Stimulated activated CD4-positive, alpha-beta T cell treated with anti-CD3 and anti-CD28 coated beads, Interleukin-15, amount 100 ng/mL, for 24 hours (primary cell): ENCODE measurements at regions not wholly inside any gene's neighbourhood (a gene's known extent, or its start where the extent isn't known, plus 50 kb on each side); places are given as distances from the start of the nearest gene placed in this dataset.
"Not testable (repeated sequence)": the region's sequence is repeated elsewhere in the genome, so short reads cannot be mapped to it uniquely, and the experiment has no call there.

Experiments
- DNase-seq: peaks from one replicate; pipeline ENCODE4 v3.0.0-alpha.2; 2020

- no peak for DNase-seq
Observed at GRCh38 chr3:124322966-124323365, 331.0 kb upstream of the ROPN1 start.

- no peak for DNase-seq
Observed at GRCh38 chr3:124325248-124325647, 333.3 kb upstream of the ROPN1 start.

GRCh38 chr3:124329723-124330122, 337.8 kb upstream of the ROPN1 start:
- DNase-seq = no peak

GRCh38 chr3:124333931-124334640, 342.2 kb upstream of the ROPN1 start:
- no peak for DNase-seq

GRCh38 chr3:124336067-124336656, 344.2 kb upstream of the ROPN1 start:
- no peak for DNase-seq

GRCh38 chr3:124345845-124346244, 353.9 kb upstream of the ROPN1 start:
- DNase-seq = no peak

- no peak for DNase-seq
Observed at GRCh38 chr3:124346487-124346886, 354.6 kb upstream of the ROPN1 start.

GRCh38 chr3:124347418-124347817, 355.5 kb upstream of the ROPN1 start:
- no peak for DNase-seq

GRCh38 chr3:124348555-124348954, 356.6 kb upstream of the ROPN1 start:
- not testable (repeated sequence) for DNase-seq

GRCh38 chr3:124351430-124352148, 359.7 kb upstream of the ROPN1 start:
- DNase-seq = no peak

- no peak for DNase-seq
Observed at GRCh38 chr3:124352149-124352539, 360.2 kb upstream of the ROPN1 start.

- DNase-seq = no peak
Observed at GRCh38 chr3:124353691-124354090, 361.8 kb upstream of the ROPN1 start.

- DNase-seq = no peak
Observed at GRCh38 chr3:124354150-124354549, 362.2 kb upstream of the ROPN1 start.

GRCh38 chr3:124358156-124358555, 366.2 kb upstream of the ROPN1 start:
- no peak for DNase-seq

GRCh38 chr3:124360155-124360554, 368.2 kb upstream of the ROPN1 start:
- no peak for DNase-seq

- DNase-seq = no peak
Observed at GRCh38 chr3:124360563-124360962, 368.6 kb upstream of the ROPN1 start.

- no peak for DNase-seq
Observed at GRCh38 chr3:124361566-124361965, 368.7 kb upstream of the UMPS start.

GRCh38 chr3:124362455-124362854, 367.8 kb upstream of the UMPS start:
- DNase-seq = no peak

- DNase-seq = no peak
Observed at GRCh38 chr3:124363476-124363875, 366.8 kb upstream of the UMPS start.

- DNase-seq = no peak
Observed at GRCh38 chr3:124364317-124365020, 365.8 kb upstream of the UMPS start.

- not testable (repeated sequence) for DNase-seq
Observed at GRCh38 chr3:124366655-124367054, 363.6 kb upstream of the UMPS start.

- DNase-seq = no peak
Observed at GRCh38 chr3:124372775-124373174, 357.5 kb upstream of the UMPS start.

GRCh38 chr3:124373524-124373923, 356.7 kb upstream of the UMPS start:
- no peak for DNase-seq

GRCh38 chr3:124374583-124374982, 355.7 kb upstream of the UMPS start:
- no peak for DNase-seq
